H9 (cell line): ENCODE measurements at regions not wholly inside any gene's neighbourhood (a gene's known extent, or its start where the extent isn't known, plus 50 kb on each side); places are given as distances from the start of the nearest gene placed in this dataset.

Source experiments
- DNase-seq: peaks from one replicate; pipeline ENCODE4 v3.0.0-alpha.2; 2017
- H2AFZ ChIP-seq: one replicate; pipeline ENCODE4 v1.6.1; 2013; ENCODE audit warnings: mild to moderate bottlenecking, low read length, control low read depth, moderate library complexity
- H2AK5ac ChIP-seq: 2 replicates; pipeline ENCODE4 v1.6.1; 2013; ENCODE audit warnings: low read length, control low read depth, mixed read lengths; ENCODE audit not compliant: insufficient read length
- H2BK120ac ChIP-seq: one replicate; pipeline ENCODE4 v1.6.1; 2013; ENCODE audit warnings: low read depth, mild to moderate bottlenecking, low read length, control low read depth, inconsistent platforms; ENCODE audit not compliant: poor library complexity, severe bottlenecking
- H2BK12ac ChIP-seq: 2 replicates; pipeline ENCODE4 v1.6.1; 2013; ENCODE audit warnings: low read length, control low read depth, mixed read lengths, low read depth; ENCODE audit not compliant: insufficient read length
- H2BK15ac ChIP-seq: 2 replicates; pipeline ENCODE4 v1.6.1; 2013; ENCODE audit warnings: low read depth, low read length, control low read depth
- H2BK20ac ChIP-seq: one replicate; pipeline ENCODE4 v1.6.1; 2013; ENCODE audit warnings: low read depth, mild to moderate bottlenecking, low read length, control low read depth, inconsistent platforms; ENCODE audit not compliant: poor library complexity, severe bottlenecking
- H2BK5ac ChIP-seq: 2 replicates; pipeline ENCODE4 v1.6.1; 2013; ENCODE audit warnings: low read length, control low read depth, mixed read lengths; ENCODE audit not compliant: insufficient read length
- H3K14ac ChIP-seq: 2 replicates; pipeline ENCODE4 v1.6.1; 2013; ENCODE audit warnings: low read length, control low read depth; ENCODE audit not compliant: insufficient read depth
- H3K18ac ChIP-seq: 2 replicates; pipeline ENCODE4 v1.6.1; 2013; ENCODE audit warnings: low read depth, mild to moderate bottlenecking, mixed read lengths, low read length, control low read depth; ENCODE audit not compliant: insufficient read length
- H3K23ac ChIP-seq: 2 replicates; pipeline ENCODE4 v1.6.1; 2013; ENCODE audit warnings: low read length, control low read depth, mixed read lengths, low read depth; ENCODE audit not compliant: insufficient read length
- H3K23me2 ChIP-seq: 2 replicates; pipeline ENCODE4 v1.6.1; 2013; ENCODE audit warnings: low read depth, mild to moderate bottlenecking, mixed read lengths, low read length, control low read depth; ENCODE audit not compliant: insufficient read length, poor library complexity, severe bottlenecking
- H3K27ac ChIP-seq: 2 replicates; pipeline ENCODE4 v1.5.1; 2013; ENCODE audit warnings: low read length, control low read depth, mixed read lengths, low read depth; ENCODE audit not compliant: insufficient read length
- H3K27me3 ChIP-seq: 2 replicates; pipeline ENCODE4 v1.6.1; 2013; ENCODE audit warnings: low read length, control low read depth, inconsistent platforms; ENCODE audit not compliant: insufficient read depth
- H3K4ac ChIP-seq: 2 replicates; pipeline ENCODE4 v1.6.1; 2013; ENCODE audit warnings: low read depth, mild to moderate bottlenecking, control low read depth, inconsistent platforms, low read length, moderate library complexity
- H3K4me1 ChIP-seq: 2 replicates; pipeline ENCODE4 v1.6.1; 2013; ENCODE audit warnings: low read length, control low read depth, inconsistent platforms; ENCODE audit not compliant: insufficient read depth
- H3K4me2 ChIP-seq: 2 replicates; pipeline ENCODE4 v1.6.1; 2013; ENCODE audit warnings: low read length, control low read depth, mixed read lengths; ENCODE audit not compliant: insufficient read length, insufficient read depth
- H3K56ac ChIP-seq: 2 replicates; pipeline ENCODE4 v1.6.1; 2013; ENCODE audit warnings: low read depth, mild to moderate bottlenecking, mixed read lengths, low read length, control low read depth; ENCODE audit not compliant: insufficient read length
- H3K79me1 ChIP-seq: 2 replicates; pipeline ENCODE4 v1.6.1; 2013; ENCODE audit warnings: low read depth, mild to moderate bottlenecking, moderate library complexity, low read length, control low read depth, inconsistent platforms; ENCODE audit not compliant: insufficient read depth, poor library complexity, severe bottlenecking
- H3K79me2 ChIP-seq: 2 replicates; pipeline ENCODE4 v1.6.1; 2013; ENCODE audit warnings: low read length, control low read depth, inconsistent platforms; ENCODE audit not compliant: insufficient read depth
- H3K9ac ChIP-seq: 2 replicates; pipeline ENCODE4 v1.6.1; 2013; ENCODE audit warnings: low read length, control low read depth, mixed read lengths; ENCODE audit not compliant: insufficient read length; ENCODE audit errors: extremely low read depth
- H3K9me3 ChIP-seq: one replicate; pipeline ENCODE4 v1.6.1; 2013; ENCODE audit warnings: low read depth, low read length, inconsistent platforms; ENCODE audit not compliant: control insufficient read depth
- H3T11ph ChIP-seq: one replicate; pipeline ENCODE4 v1.6.1; 2013; ENCODE audit warnings: mild to moderate bottlenecking, low read length, control low read depth, inconsistent platforms
- H4K20me1 ChIP-seq: one replicate; pipeline ENCODE4 v1.6.1; 2013; ENCODE audit not compliant: control insufficient read depth, insufficient read length, insufficient read depth
- H4K5ac ChIP-seq: 2 replicates; pipeline ENCODE4 v1.6.1; 2013; ENCODE audit warnings: low read depth, mild to moderate bottlenecking, mixed read lengths, low read length, control low read depth; ENCODE audit not compliant: insufficient read length
- H4K8ac ChIP-seq: replicated peaks from 2 replicates; pipeline ENCODE4 v1.6.1; 2013; ENCODE audit warnings: low read length, control low read depth, mixed read lengths, low read depth; ENCODE audit not compliant: insufficient read length
- H4K91ac ChIP-seq: 2 replicates; pipeline ENCODE4 v1.6.1; 2013; ENCODE audit warnings: low read depth, mild to moderate bottlenecking, moderate library complexity, mixed read lengths, low read length, control low read depth; ENCODE audit not compliant: insufficient read length
- H3K27ac Mint-ChIP-seq, 3 experiments: 2 replicates in 2 of 3; 3 replicates in 1 of 3; pipeline ENCODE4 v1.8.0; 2020 to 2021; ENCODE audit warnings: mixed read lengths in 3 of 3, mild to moderate bottlenecking in 1 of 3, moderate library complexity in 1 of 3
- H3K27me3 Mint-ChIP-seq: 2 replicates; pipeline ENCODE4 v1.8.0; 2021; ENCODE audit warnings: low read depth, mild to moderate bottlenecking, moderate library complexity, mixed read lengths
- H3K36me3 Mint-ChIP-seq, 3 experiments: 2 replicates in 2 of 3; 3 replicates in 1 of 3; pipeline ENCODE4 v1.8.0; 2020 to 2021; ENCODE audit warnings: low read depth in 3 of 3, mixed read lengths in 3 of 3; ENCODE audit not compliant: insufficient read depth in 1 of 3
- H3K4me1 Mint-ChIP-seq, 2 experiments: 2 replicates each; pipeline ENCODE4 v1.8.0; 2020; ENCODE audit warnings: mixed read lengths in 2 of 2
- H3K4me3 Mint-ChIP-seq, 2 experiments: 2 replicates in 1 of 2; 3 replicates in 1 of 2; pipeline ENCODE4 v1.8.0; 2020 to 2021; ENCODE audit warnings: mild to moderate bottlenecking in 2 of 2, mixed read lengths in 2 of 2, moderate library complexity in 1 of 2
- H3K9me3 Mint-ChIP-seq, 2 experiments: 2 replicates in 1 of 2; 3 replicates in 1 of 2; pipeline ENCODE4 v1.8.0; 2020; ENCODE audit warnings: mild to moderate bottlenecking in 2 of 2, mixed read lengths in 2 of 2, moderate library complexity in 1 of 2
- WGBS: extraction: QIAGEN DNeasy Blood & Tissue Kit; methylation state at CpG from one replicate; pipeline ENCODE4 v1.1.7; 2013; ENCODE audit warnings: missing lambda C conversion rate, low lambda C conversion rate, mixed read lengths; ENCODE audit not compliant: insufficient read length; ENCODE audit errors: extremely low coverage; 5-methylcytosine and 5-hydroxymethylcytosine counted together
- TF ChIP-seq, protein P1 (sequence below): fragments of 200-600 bp; sonication (generic); conservative IDR thresholded peaks from 3 replicates; pipeline ENCODE4 v1.8.0; 2021; ENCODE audit warnings: antibody characterized with exemption, mild to moderate bottlenecking

DNA sequence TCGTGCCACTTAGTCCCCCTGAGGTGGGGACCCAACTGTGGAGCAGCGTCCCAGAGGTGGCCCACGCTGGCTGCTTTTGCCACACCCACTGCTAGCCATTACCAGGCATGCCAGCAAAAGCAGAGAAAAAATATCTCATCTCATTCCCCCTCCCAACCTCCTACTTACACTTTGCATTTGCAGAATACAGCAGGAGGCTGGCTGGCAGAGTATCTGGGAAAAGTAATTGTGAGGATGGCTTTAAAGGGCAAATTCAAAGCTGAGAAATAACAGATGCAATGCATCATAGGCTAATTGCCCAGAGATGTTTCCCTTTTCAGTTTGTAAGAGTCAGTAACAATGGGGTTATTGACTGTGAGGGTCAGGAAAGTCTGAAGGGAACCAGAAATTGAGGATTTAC, 438.1 kb upstream of the DSEL start:
- no CpG with 5 or more reads among the region's 3 CpGs for WGBS
- Histone ChIP-seq H2AFZ (no peak overlapping the region), H3K14ac (no peak overlapping the region), H4K20me1 (no peaks in the 10 kb centered on the region), H3K4me2 (no peak overlapping the region), H2BK15ac (no peak overlapping the region), H3K27ac (no peak overlapping the region), H4K5ac (no peak overlapping the region), H3K9ac (no peak overlapping the region), H3K27me3 (no peaks in the 10 kb centered on the region), H2BK12ac (no peak overlapping the region), H4K91ac (no peak overlapping the region), H4K8ac (no peak overlapping the region), H2BK20ac (no peak overlapping the region), H3K18ac (no peak overlapping the region), H2AK5ac (no peak overlapping the region), H3K4ac (no peak overlapping the region), H3K23ac (no peak overlapping the region), H2BK5ac (no peak overlapping the region), H2BK120ac (peak overlapping the region; percentile 4), H3K23me2 (no peaks in the 10 kb centered on the region), H3T11ph (no peak overlapping the region), H3K79me2 (no peaks in the 10 kb centered on the region), H3K9me3 (no peaks in the 10 kb centered on the region), H3K4me1 (peaks cover 7% of the 10 kb centered on the region), H3K79me1 (no peaks in the 10 kb centered on the region), H3K56ac (no peak overlapping the region)
- no peaks in the 10 kb centered on the region for H3K36me3 Mint-ChIP-seq
- no peak overlapping the region for H3K27ac Mint-ChIP-seq
- peaks cover 35 to 36% of the 10 kb centered on the region in 2 experiments for H3K4me1 Mint-ChIP-seq
- H3K9me3 Mint-ChIP-seq = no peaks in the 10 kb centered on the region
- DNase-seq = no peak
- no peak overlapping the region for H3K4me3 Mint-ChIP-seq
- TF ChIP-seq, protein P1, sequence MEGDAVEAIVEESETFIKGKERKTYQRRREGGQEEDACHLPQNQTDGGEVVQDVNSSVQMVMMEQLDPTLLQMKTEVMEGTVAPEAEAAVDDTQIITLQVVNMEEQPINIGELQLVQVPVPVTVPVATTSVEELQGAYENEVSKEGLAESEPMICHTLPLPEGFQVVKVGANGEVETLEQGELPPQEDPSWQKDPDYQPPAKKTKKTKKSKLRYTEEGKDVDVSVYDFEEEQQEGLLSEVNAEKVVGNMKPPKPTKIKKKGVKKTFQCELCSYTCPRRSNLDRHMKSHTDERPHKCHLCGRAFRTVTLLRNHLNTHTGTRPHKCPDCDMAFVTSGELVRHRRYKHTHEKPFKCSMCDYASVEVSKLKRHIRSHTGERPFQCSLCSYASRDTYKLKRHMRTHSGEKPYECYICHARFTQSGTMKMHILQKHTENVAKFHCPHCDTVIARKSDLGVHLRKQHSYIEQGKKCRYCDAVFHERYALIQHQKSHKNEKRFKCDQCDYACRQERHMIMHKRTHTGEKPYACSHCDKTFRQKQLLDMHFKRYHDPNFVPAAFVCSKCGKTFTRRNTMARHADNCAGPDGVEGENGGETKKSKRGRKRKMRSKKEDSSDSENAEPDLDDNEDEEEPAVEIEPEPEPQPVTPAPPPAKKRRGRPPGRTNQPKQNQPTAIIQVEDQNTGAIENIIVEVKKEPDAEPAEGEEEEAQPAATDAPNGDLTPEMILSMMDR = no peak
- peaks cover 19% of the 10 kb centered on the region for H3K27me3 Mint-ChIP-seq
